ENCODE measurements at regions not wholly inside any gene's neighbourhood (a gene's known extent, or its start where the extent isn't known, plus 50 kb on each side); places are given as distances from the start of the nearest gene placed in this dataset.
"Not testable (repeated sequence)": the region's sequence is repeated elsewhere in the genome, so short reads cannot be mapped to it uniquely, and the experiment has no call there.

GRCh38 chr5:152113401-152113800 lies 188.8 kb upstream of the GLRA1 start:
- no peak for DNase-seq (ENCODE audit: low read depth, low spot score)

GRCh38 chr5:152107220-152107619 lies 182.6 kb upstream of the GLRA1 start:
- no peak for DNase-seq (ENCODE audit: low read depth, low spot score)

- no peak for DNase-seq (ENCODE audit: low read depth, low spot score)
Measured at GRCh38 chr5:152106571-152106970, 181.9 kb upstream of the GLRA1 start.

GRCh38 chr5:152105085-152105484 lies 180.4 kb upstream of the GLRA1 start:
- DNase-seq (ENCODE audit: low read depth, low spot score), result no peak

GRCh38 chr5:152104211-152104610 lies 179.6 kb upstream of the GLRA1 start:
- no peak for DNase-seq (ENCODE audit: low read depth, low spot score)

- DNase-seq (ENCODE audit: low read depth, low spot score), result not testable (repeated sequence)
Measured at GRCh38 chr5:152102908-152103307, 178.3 kb upstream of the GLRA1 start.

- DNase-seq (ENCODE audit: low read depth, low spot score), result no peak
Measured at GRCh38 chr5:152102057-152102456, 177.4 kb upstream of the GLRA1 start.

GRCh38 chr5:152100462-152100861 lies 175.8 kb upstream of the GLRA1 start:
- no peak for DNase-seq (ENCODE audit: low read depth, low spot score)

- DNase-seq (ENCODE audit: low read depth, low spot score), result no peak
Measured at GRCh38 chr5:152097128-152097527, 172.5 kb upstream of the GLRA1 start.

- no peak for DNase-seq (ENCODE audit: low read depth, low spot score)
Measured at GRCh38 chr5:152094716-152095115, 170.1 kb upstream of the GLRA1 start.

- DNase-seq (ENCODE audit: low read depth, low spot score), result no peak
Measured at GRCh38 chr5:152094060-152094459, 169.4 kb upstream of the GLRA1 start.

GRCh38 chr5:152092580-152092979 lies 167.9 kb upstream of the GLRA1 start:
- DNase-seq (ENCODE audit: low read depth, low spot score), result no peak

GRCh38 chr5:152089644-152090043 lies 165.0 kb upstream of the GLRA1 start:
- no peak for DNase-seq (ENCODE audit: low read depth, low spot score)

- no peak for DNase-seq (ENCODE audit: low read depth, low spot score)
Measured at GRCh38 chr5:152086668-152087067, 162.0 kb upstream of the GLRA1 start.

- no peak for DNase-seq (ENCODE audit: low read depth, low spot score)
Measured at GRCh38 chr5:152084476-152084875, 159.8 kb upstream of the GLRA1 start.

- no peak for DNase-seq (ENCODE audit: low read depth, low spot score)
Measured at GRCh38 chr5:152083231-152083630, 158.6 kb upstream of the GLRA1 start.

- DNase-seq (ENCODE audit: low read depth, low spot score), result no peak
Measured at GRCh38 chr5:152072091-152072490, 147.4 kb upstream of the GLRA1 start.

- no peak for DNase-seq (ENCODE audit: low read depth, low spot score)
Measured at GRCh38 chr5:152070591-152070990, 145.9 kb upstream of the GLRA1 start.

GRCh38 chr5:152066784-152067183 lies 142.1 kb upstream of the GLRA1 start:
- DNase-seq (ENCODE audit: low read depth, low spot score), result no peak

GRCh38 chr5:152063004-152063403 lies 138.4 kb upstream of the GLRA1 start:
- no peak for DNase-seq (ENCODE audit: low read depth, low spot score)

- DNase-seq (ENCODE audit: low read depth, low spot score), result no peak
Measured at GRCh38 chr5:152061095-152061494, 136.4 kb upstream of the GLRA1 start.

GRCh38 chr5:152058267-152058666 lies 133.6 kb upstream of the GLRA1 start:
- DNase-seq (ENCODE audit: low read depth, low spot score), result no peak

GRCh38 chr5:152056931-152057330 lies 132.3 kb upstream of the GLRA1 start:
- DNase-seq (ENCODE audit: low read depth, low spot score), result no peak

- no peak for DNase-seq (ENCODE audit: low read depth, low spot score)
Measured at GRCh38 chr5:152052470-152052869, 127.8 kb upstream of the GLRA1 start.

All from ELF-1 (cell line).